GM23248 (cell line): ENCODE measurements at regions not wholly inside any gene's neighbourhood (a gene's known extent, or its start where the extent isn't known, plus 50 kb on each side); places are given as distances from the start of the nearest gene placed in this dataset.

Source experiments
- DNase-seq: peaks from one replicate; pipeline ENCODE4 v3.0.0-alpha.2; 2015
- H2AFZ ChIP-seq: fragments of 200-600 bp; sonication (generic); 2 replicates; pipeline ENCODE4 v1.6.1; 2016; ENCODE audit warnings: antibody characterized with exemption
- H3F3A ChIP-seq: fragments of 200-600 bp; sonication (generic); 2 replicates; pipeline ENCODE4 v1.6.1; 2016; ENCODE audit warnings: mild to moderate bottlenecking, antibody characterized with exemption, mixed run types; ENCODE audit not compliant: insufficient read depth
- H3K27ac ChIP-seq: fragments of 200-600 bp; sonication (generic); 2 replicates; pipeline ENCODE4 v1.5.1; 2016; ENCODE audit warnings: mild to moderate bottlenecking
- H3K27me3 ChIP-seq: fragments of 200-600 bp; sonication (generic); replicated peaks from 2 replicates; pipeline ENCODE4 v1.6.1; 2016; ENCODE audit warnings: mild to moderate bottlenecking; ENCODE audit not compliant: insufficient read depth
- H3K36me3 ChIP-seq: fragments of 200-600 bp; sonication (generic); 2 replicates; pipeline ENCODE4 v1.6.1; 2016; ENCODE audit warnings: low read depth, mild to moderate bottlenecking
- H3K4me1 ChIP-seq: fragments of 200-600 bp; sonication (generic); 2 replicates; pipeline ENCODE4 v1.6.1; 2016; ENCODE audit warnings: mild to moderate bottlenecking; ENCODE audit not compliant: insufficient read depth
- H3K4me2 ChIP-seq: fragments of 200-600 bp; sonication (generic); one replicate; pipeline ENCODE4 v1.6.1; 2016; ENCODE audit warnings: mild to moderate bottlenecking; ENCODE audit not compliant: unreplicated experiment
- H3K4me3 ChIP-seq: fragments of 200-600 bp; sonication (generic); 2 replicates; pipeline ENCODE4 v1.5.1; 2016; ENCODE audit warnings: mild to moderate bottlenecking
- H3K79me2 ChIP-seq: fragments of 200-600 bp; sonication (generic); 2 replicates; pipeline ENCODE4 v1.6.1; 2016; ENCODE audit warnings: mild to moderate bottlenecking; ENCODE audit not compliant: insufficient read depth
- H3K9ac ChIP-seq: fragments of 200-600 bp; sonication (generic); 2 replicates; pipeline ENCODE4 v1.6.1; 2016; ENCODE audit warnings: mild to moderate bottlenecking
- H3K9me2 ChIP-seq: fragments of 200-600 bp; sonication (generic); 2 replicates; pipeline ENCODE4 v1.6.1; 2016; ENCODE audit warnings: mixed run types, mild to moderate bottlenecking, moderate library complexity; ENCODE audit not compliant: insufficient read depth
- H3K9me3 ChIP-seq: fragments of 200-600 bp; sonication (generic); one replicate; pipeline ENCODE4 v1.6.1; 2017; ENCODE audit warnings: low read depth
- H4K20me1 ChIP-seq: fragments of 200-600 bp; sonication (generic); 2 replicates; pipeline ENCODE4 v1.6.0; 2016; ENCODE audit not compliant: insufficient read depth
- EZH2 ChIP-seq: fragments of 200-600 bp; sonication (generic); IDR thresholded peaks from 2 replicates; pipeline ENCODE4 v1.6.1; 2018; ENCODE audit warnings: antibody characterized with exemption, mild to moderate bottlenecking; ENCODE audit not compliant: insufficient read depth, poor library complexity, severe bottlenecking
- EZH2phosphoT487 ChIP-seq: fragments of 200-600 bp; sonication (generic); IDR thresholded peaks from 2 replicates; pipeline ENCODE4 v1.6.1; 2018; ENCODE audit warnings: antibody characterized with exemption, moderate library complexity, mild to moderate bottlenecking, low read depth; ENCODE audit not compliant: insufficient read depth
- WGBS, 2 experiments: methylation state at CpG; one replicate each; pipeline ENCODE4 v1.1.6; 2015 to 2017; ENCODE audit warnings: low lambda C conversion rate in 2 of 2, low coverage in 1 of 2; ENCODE audit errors: missing lambda C conversion rate in 2 of 2; 5-methylcytosine and 5-hydroxymethylcytosine counted together
- in situ Hi-C: fragments of 300-500 bp; cut with MboI; formaldehyde crosslinking; loops from 2 replicates; pipeline ENCODE4 v1.15.0; 2020

DNA sequence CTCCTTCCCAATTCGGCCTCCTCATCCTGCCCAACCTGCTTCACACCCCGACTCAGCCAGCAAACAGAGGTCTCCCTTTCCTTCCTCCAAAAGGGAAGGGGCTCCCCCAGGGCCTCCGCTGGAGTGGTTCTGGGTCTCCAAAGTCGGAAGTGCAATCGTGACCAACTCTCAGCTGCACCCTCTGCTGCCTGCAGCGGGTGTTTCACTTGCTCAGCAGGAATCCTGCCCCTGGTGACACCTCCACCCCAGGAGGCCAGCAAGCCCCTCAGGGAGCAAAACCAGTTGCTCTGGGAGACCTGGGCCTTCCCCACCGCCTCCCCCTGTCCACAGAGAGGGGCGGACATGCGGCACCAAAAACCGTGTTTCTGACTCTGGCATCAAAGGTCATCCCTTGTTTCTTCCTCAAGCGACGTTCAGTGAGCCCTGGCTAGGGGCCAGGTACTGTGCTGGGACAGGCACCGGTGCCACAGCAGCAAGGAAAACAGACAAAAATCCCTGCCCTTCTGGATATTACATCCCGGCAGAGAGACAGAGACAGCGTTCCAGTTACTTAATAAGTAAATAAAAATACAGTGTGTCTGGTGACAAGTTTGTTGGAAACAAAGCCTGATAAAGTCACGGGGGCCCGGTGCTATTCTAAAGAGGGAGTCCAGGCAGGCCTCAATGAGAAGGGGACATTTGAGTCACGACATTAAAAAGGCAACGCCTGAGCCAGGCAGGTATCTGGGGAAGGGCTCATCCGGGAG is 219.0 kb downstream of the BMP7 start:
- Histone ChIP-seq H3K27me3 (no peaks in the 10 kb centered on the region), H4K20me1 (no peaks in the 10 kb centered on the region), H3K79me2 (no peaks in the 10 kb centered on the region), H2AFZ (no peak overlapping the region), H3F3A (no peaks in the 10 kb centered on the region), H3K36me3 (no peaks in the 10 kb centered on the region), H3K4me3 (no peak overlapping the region), H3K9me2 (no peaks in the 10 kb centered on the region), H3K4me1 (no peaks in the 10 kb centered on the region), H3K9ac (no peak overlapping the region), H3K9me3 (no peaks in the 10 kb centered on the region), H3K4me2 (no peak overlapping the region), H3K27ac (no peak overlapping the region)
- in situ Hi-C loops, result no loop called here
- TF ChIP-seq EZH2 (no peak), EZH2phosphoT487 (no peak)
- WGBS, 2 experiments, result 52 to 57% methylated on average over 18 to 20 of the region's 20 CpGs
- no peak for DNase-seq

DNA sequence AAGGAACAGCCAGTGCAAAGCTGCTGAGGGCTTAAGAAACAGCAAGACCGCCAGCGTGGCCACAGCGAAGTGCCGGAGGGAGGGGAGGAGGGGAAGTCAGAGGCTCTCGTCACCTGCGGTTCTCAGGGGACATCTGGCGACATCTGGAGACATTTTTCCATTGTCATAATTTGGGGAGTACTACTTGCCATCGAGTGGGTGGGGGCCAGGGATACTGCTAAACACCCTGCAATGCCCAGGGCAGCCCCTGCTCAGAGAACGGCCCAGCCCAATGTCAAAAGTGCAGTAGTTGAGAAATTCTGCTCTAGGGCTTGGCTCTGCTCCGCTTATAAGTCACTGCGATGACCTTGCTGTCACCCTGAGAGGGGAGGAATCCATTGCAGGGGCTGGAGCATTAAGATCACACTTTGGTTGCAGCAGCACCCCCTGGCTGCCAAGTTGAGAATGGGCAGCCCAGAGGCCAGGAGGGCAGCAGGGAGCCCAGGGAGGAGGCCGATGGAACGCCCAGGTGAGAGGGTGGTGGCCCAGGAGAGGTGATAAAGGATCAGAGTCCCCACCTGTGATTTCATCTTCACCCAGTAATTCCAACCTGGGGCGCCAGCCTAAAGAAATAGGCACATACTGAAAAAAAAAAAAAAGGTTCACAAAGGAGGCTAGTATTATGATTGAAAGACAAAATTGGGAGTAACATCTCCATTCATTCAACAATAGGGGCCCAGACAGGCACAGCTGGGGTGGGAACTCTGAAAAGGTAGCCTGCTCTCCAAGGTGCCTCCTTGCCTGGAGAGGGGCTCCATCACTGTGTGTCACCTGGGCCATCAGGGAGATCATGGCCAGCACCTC is 218.2 kb downstream of the BMP7 start:
- Histone ChIP-seq H3K9me3 (no peaks in the 10 kb centered on the region), H3K9me2 (no peaks in the 10 kb centered on the region), H3K27me3 (no peaks in the 10 kb centered on the region), H3K79me2 (no peaks in the 10 kb centered on the region), H2AFZ (no peak overlapping the region), H3K27ac (no peak overlapping the region), H3F3A (no peaks in the 10 kb centered on the region), H3K4me1 (no peaks in the 10 kb centered on the region), H3K4me3 (no peak overlapping the region), H3K4me2 (no peak overlapping the region), H3K9ac (no peak overlapping the region), H3K36me3 (no peaks in the 10 kb centered on the region), H4K20me1 (no peaks in the 10 kb centered on the region)
- 65 to 71% methylated on average over 14 of the region's 14 CpGs for WGBS, 2 experiments
- TF ChIP-seq EZH2 (no peak), EZH2phosphoT487 (no peak)
- DNase-seq, result peak; percentile 68
- in situ Hi-C loops, result no loop called here

DNA sequence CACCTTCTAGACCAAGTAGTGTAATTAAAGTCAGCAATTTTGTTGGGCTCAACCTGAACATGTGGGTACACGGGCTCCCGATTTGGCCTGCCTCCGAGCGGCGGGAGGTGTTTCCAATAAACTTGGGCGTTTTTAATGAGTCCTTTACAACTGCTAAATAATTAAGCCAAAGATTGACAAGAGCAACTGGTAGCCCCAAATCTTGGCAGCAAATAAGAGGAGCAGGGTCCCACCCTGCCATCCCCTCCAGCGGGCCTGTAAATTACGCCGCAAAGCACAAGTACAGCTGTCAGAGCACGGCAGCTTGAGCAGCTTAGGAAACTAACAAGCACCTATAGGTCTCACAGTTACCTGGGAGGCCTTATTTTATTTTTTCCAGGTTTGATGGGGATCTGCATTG is 217.1 kb downstream of the BMP7 start:
- no peak for DNase-seq
- H3K4me3 ChIP-seq, result no peak overlapping the region
- 88 to 90% methylated on average over 10 of the region's 10 CpGs for WGBS, 2 experiments
- H3K9me2 ChIP-seq, result no peaks in the 10 kb centered on the region
- H3K9ac ChIP-seq, result no peak overlapping the region
- no peak overlapping the region for H3K27ac ChIP-seq
- no peaks in the 10 kb centered on the region for H3K4me1 ChIP-seq
- H3K27me3 ChIP-seq, result no peaks in the 10 kb centered on the region
- in situ Hi-C loops, result no loop called here
- H3K4me2 ChIP-seq, result no peak overlapping the region
- no peaks in the 10 kb centered on the region for H3K9me3 ChIP-seq
- no peak overlapping the region for H2AFZ ChIP-seq
- TF ChIP-seq EZH2phosphoT487 (no peak), EZH2 (no peak)
- H4K20me1 ChIP-seq, result no peaks in the 10 kb centered on the region
- no peaks in the 10 kb centered on the region for H3K79me2 ChIP-seq
- H3K36me3 ChIP-seq, result no peaks in the 10 kb centered on the region
- H3F3A ChIP-seq, result no peaks in the 10 kb centered on the region

DNA sequence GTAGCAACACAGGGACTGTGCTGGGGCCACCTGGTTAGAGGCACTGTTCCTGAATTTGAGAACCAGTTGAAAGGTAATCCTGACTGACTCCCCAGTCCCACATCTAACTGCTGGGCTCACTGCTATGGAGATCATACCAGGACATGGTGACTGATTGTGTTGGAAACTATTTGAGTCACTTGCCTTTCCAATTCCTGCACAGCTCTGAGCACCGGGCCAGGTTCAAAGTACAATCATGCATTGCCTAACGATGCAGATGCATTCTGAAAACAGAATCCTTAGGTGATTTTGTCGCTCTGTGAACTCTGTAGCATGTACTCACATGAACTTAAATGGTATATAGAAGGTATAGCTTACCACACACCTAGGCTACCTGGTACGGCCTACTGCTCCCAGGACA is 215.3 kb downstream of the BMP7 start:
- in situ Hi-C loops, result loop anchor here (10.0 kb wide), 1 partner anchor 506 kb away; no protein-coding TSS in a partner anchor
- DNase-seq, result no peak

More for the DNA sequence above, 215.3 kb downstream of the BMP7 start:
- TF ChIP-seq EZH2phosphoT487 (no peak), EZH2 (no peak)
- Histone ChIP-seq H3K9me3 (no peaks in the 10 kb centered on the region), H3K36me3 (no peaks in the 10 kb centered on the region), H2AFZ (no peak overlapping the region), H4K20me1 (no peaks in the 10 kb centered on the region), H3K4me3 (no peak overlapping the region), H3K27me3 (no peaks in the 10 kb centered on the region), H3F3A (no peaks in the 10 kb centered on the region), H3K27ac (no peak overlapping the region), H3K9me2 (no peaks in the 10 kb centered on the region), H3K9ac (no peak overlapping the region), H3K4me1 (no peaks in the 10 kb centered on the region), H3K79me2 (no peaks in the 10 kb centered on the region), H3K4me2 (no peak overlapping the region)
- 69 to 76% methylated on average over 4 of the region's 4 CpGs for WGBS, 2 experiments
